GM21526 (cell line): ENCODE measurements at regions not wholly inside any gene's neighbourhood (a gene's known extent, or its start where the extent isn't known, plus 50 kb on each side); places are given as distances from the start of the nearest gene placed in this dataset.

Experiments used
- ATAC-seq: cut with Tn5 transposase; IDR thresholded peaks from one replicate; pipeline ENCODE4 v1.9.1; 2021; ENCODE audit warnings: moderate library complexity; ENCODE audit not compliant: unreplicated experiment, low FRiP score

DNA sequence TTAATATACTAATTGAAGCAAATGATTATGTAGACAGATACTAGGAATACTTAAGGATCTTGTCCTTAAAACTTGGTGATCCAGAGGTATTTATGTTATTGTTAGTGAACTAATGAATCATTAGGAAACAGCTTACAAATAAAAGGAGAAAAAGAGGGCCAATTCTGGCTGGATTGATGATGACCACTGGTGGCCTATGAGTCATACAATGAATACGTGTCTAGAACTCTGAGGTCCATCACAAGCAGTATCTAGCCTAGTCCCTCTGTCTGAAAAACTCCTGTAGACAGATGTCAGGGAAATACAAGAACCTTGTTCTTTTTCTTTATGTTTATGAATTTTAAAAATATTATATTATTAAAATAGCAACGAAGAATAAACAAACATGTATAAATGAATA is 51.7 kb upstream of the RTL1 start:
- no peak for ATAC-seq

DNA sequence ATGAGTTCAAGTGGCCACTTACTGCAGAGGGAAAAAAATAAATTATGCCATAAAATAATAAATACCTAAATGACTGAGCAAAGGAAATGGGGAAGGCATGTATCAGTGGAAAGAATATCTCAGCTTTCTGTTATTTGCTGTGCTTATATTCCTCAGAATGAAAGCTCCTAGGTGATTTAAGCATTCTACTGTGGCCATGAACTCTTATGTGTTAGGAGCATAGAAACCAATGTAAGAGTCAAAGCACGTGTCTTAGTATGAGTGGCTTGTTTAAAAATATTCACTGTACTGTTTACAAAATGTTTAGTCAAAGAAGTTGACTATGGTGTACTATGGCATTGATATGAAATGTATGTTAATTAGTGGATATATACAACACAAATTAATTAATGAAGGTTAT is 59.0 kb upstream of the RTL1 start:
- no peak for ATAC-seq

- ATAC-seq, result no peak
Observed at GRCh38 chr14:100965296-100965695, 61.8 kb upstream of the RTL1 start.

GRCh38 chr14:100967178-100967577 is 63.7 kb upstream of the RTL1 start:
- no peak for ATAC-seq

DNA sequence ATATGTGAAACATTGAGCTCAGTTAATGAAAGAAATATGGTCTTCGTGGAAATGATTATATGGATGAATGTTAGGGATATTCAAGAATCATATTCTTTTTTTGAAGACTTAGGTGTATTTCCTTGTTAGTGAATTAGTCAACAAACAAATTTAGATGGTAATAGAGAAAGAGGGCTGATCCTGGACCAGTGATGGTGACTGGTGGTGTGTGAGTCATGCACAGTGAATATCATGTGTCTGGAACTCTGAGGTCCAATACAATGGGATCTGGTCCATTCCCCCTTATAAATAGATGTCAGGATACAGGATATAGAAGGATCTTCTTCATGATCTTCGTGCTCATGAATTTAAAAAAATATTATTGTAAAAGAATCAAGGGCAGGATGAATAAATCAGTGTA is 64.4 kb upstream of the RTL1 start:
- no peak for ATAC-seq

GRCh38 chr14:100972118-100972897 is 68.8 kb upstream of the RTL1 start:
- no peak for ATAC-seq

- no peak for ATAC-seq
Observed at GRCh38 chr14:100975671-100976070, 72.1 kb upstream of the RTL1 start.

GRCh38 chr14:100979079-100979478 is 75.6 kb upstream of the RTL1 start:
- no peak for ATAC-seq

GRCh38 chr14:100979780-100980179 is 76.3 kb upstream of the RTL1 start:
- no peak for ATAC-seq

DNA sequence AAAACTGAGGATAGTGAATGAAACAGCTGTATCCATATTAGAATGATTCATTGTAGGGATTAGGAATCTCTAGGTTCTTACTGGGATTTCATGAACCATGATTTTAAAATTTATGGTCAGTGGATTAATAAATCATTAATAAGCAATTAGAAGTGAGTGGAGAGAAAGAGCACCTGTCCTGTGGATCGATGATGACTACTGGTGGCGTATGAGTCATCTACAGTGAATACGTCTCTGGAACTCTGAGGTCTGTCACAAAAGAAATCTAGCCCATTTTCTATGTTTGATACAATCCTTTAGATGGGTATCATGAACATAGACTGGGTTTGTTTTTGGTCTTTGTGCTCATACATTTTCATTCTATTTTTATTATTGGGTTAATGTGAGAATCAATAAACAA is 77.3 kb upstream of the RTL1 start:
- no peak for ATAC-seq

DNA sequence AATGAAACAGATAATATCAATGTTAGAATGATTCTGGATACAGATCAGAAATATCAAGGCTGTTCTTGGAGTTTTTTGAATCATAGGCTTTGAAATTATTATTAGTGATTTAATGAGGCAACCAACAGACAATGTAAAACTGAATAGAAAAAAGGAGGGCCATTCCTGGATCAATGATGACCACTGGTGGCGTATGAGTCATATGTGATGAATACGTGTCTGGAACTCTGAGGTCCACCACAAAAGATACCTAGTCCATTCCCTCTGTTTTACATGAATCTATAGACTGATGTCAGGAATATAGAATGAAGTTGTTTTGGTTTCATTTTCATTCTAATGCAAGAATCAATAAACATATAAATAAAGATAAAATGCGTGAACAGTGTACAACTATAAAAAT is 78.3 kb upstream of the RTL1 start:
- ATAC-seq, result no peak

DNA sequence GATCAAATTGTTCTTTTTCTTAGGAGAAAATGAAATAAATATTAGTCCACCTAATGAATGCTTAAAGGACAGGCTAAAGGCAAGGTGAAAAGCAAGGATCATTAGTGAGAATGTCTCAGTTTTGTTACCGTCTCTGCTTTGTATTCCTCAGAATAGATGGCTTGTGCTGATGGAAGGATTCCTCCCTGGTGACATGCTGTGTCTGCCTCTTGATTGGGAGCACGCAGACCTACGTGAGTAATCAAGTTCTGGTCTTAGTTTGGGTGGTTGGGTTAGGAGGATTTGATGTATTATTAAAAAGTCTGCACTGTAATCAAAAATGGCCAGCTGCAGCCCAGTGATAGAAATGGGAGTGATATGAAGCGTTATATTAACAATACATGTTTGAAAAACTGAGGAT is 78.8 kb upstream of the RTL1 start:
- ATAC-seq, result no peak

- no peak for ATAC-seq
Observed at GRCh38 chr14:100982762-100983161, 79.2 kb upstream of the RTL1 start.

DNA sequence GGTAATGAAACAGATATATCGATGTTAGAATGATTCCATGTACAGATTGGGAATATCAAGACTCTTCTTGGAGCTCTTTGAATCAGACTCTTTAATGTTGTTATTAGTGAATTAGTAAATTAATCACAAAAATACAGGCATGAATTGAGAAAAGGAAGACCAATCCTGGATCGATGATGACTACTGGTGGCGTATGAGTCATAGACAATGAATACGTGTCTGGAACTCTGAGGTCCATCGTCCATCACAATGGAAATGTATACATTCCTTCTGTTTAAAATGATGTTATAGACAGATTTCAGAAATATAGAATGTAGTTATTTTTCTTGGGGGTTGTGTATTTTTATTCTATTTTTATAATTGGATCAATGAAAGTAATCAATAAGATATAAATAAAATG is 80.2 kb upstream of the RTL1 start:
- ATAC-seq, result no peak

GRCh38 chr14:100988011-100988410 is 84.5 kb upstream of the RTL1 start:
- no peak for ATAC-seq

DNA sequence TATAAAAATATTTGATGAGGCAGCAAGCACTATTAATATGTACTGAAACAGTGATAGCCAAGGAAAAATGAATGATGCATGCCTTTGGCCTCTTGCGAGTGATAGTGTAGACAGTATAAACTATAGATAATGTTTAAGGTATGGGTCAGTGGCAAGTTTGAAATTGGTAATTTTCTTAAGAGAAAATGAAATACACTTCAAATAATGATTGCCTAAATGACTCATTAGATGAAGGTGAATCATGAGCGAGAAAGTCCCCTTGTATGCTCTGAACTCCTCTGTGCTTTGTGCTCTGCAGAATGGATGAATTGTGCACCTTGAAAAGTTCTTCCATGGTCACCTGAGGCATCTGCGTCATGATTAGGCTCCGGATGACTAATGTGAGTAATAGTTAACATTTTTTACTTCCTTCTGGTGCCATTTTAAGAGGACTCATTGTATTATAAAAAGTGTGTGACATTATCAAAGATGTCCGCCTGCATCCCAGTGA is 84.9 kb upstream of the RTL1 start:
- ATAC-seq, result no peak

GRCh38 chr14:100988956-100989355 is 85.4 kb upstream of the RTL1 start:
- no peak for ATAC-seq

- ATAC-seq, result no peak
Observed at GRCh38 chr14:100989924-100990323, 86.4 kb upstream of the RTL1 start.

GRCh38 chr14:100994082-100994481 is 90.6 kb upstream of the RTL1 start:
- no peak for ATAC-seq

DNA sequence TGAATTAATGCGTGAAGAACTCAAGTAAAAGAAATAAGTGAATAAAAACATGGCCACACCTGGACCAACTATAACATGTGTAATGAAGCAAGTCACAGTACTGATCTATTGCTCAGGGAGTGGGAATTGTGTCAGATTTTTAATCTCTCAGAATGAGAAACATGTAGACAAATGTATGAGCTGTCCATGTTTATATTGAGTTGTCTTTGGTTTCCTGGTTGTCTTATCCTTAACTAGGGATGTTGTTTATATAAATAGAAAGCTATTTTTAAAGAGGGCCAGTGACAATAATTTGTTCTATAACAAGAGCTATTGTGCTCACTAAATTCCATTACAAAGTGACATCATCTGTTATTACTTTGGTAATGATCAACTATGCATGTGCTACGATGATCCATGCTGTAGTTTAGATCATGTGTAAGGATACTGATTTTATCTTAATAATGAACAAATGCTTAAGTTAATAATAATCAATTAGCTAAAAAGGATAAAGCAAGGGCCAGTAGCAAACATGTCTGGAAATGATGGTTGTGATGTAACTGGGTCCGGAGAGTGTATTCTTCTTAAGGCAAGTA is 91.3 kb upstream of the RTL1 start:
- no peak for ATAC-seq

DNA sequence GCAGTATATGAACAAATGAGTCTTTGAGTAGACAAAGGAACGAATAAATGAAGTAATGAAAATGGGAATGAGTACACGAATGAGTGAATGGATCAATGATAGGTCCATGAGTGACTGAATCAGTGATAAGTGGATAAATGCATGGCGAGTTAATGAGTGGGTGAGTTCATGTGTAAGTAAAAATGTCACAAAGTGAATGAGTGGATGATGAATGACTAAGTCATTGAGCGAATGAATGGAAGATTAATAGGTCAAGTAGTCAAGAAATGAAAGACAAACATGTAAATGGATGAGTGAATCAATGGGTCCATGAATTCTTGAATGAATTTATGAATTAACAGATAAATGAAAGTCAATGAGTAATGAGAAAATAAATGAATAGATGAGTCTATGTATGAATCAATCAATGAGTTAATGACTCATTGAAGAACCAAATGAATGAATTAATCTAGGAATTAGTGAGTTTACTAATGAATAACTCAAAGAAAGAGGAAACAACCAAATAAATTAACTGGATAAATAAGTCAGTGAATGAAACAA is 97.3 kb upstream of the RTL1 start:
- ATAC-seq, result no peak
